A673 (cell line): ENCODE measurements at regions not wholly inside any gene's neighbourhood (a gene's known extent, or its start where the extent isn't known, plus 50 kb on each side); places are given as distances from the start of the nearest gene placed in this dataset.
A peak's percentile ranks its signal among the peaks of the same experiment; 100 is the strongest.

Experiments
- BruUV-seq: library from RNA; stranded (reverse); fragments of 400-500 nt; replicated peaks from 2 replicates; lab custom pipeline; 2021; lab: Mats Ljungman, UMichigan
- CTCF ChIA-PET: fragments of 300-600 bp; sonication (Branson Sonifier 250); formaldehyde crosslinking; loops from one replicate; lab custom pipeline; 2022; ENCODE audit warnings: antibody characterized with exemption; lab: Charles Lee
- POLR2A ChIA-PET: fragments of 300-600 bp; sonication (Branson Sonifier 250); formaldehyde crosslinking; loops from one replicate; lab custom pipeline; 2022; ENCODE audit warnings: antibody characterized with exemption; ENCODE audit not compliant: low non-redundant PET; lab: Charles Lee
- DNase-seq: peaks from one replicate; pipeline ENCODE4 v3.0.0-alpha.2; 2015; ENCODE audit warnings: low spot score
- H3K27ac ChIP-seq: fragments of 200-600 bp; sonication (generic); 2 replicates; pipeline ENCODE4 v1.5.1; 2016; ENCODE audit warnings: mixed run types, low read depth, mild to moderate bottlenecking, mixed read lengths, antibody characterized with exemption, low read length; ENCODE audit not compliant: poor library complexity, severe bottlenecking
- H3K27me3 ChIP-seq: fragments of 200-600 bp; sonication (generic); replicated peaks from 2 replicates; pipeline ENCODE4 v1.6.1; 2017; ENCODE audit warnings: mixed run types, low read depth, mild to moderate bottlenecking, mixed read lengths, antibody characterized with exemption, low read length; ENCODE audit not compliant: insufficient read depth, poor library complexity
- H3K36me3 ChIP-seq: fragments of 200-600 bp; sonication (generic); 2 replicates; pipeline ENCODE4 v1.6.1; 2016; ENCODE audit warnings: mixed run types, mild to moderate bottlenecking, mixed read lengths, antibody characterized with exemption, low read length; ENCODE audit not compliant: insufficient read depth, poor library complexity, severe bottlenecking
- H3K4me1 ChIP-seq: fragments of 200-600 bp; sonication (generic); 2 replicates; pipeline ENCODE4 v1.6.1; 2017; ENCODE audit warnings: mixed run types, mild to moderate bottlenecking, mixed read lengths, antibody characterized with exemption, low read length; ENCODE audit not compliant: insufficient read depth, poor library complexity, severe bottlenecking
- H3K4me3 ChIP-seq: fragments of 200-600 bp; sonication (generic); 2 replicates; pipeline ENCODE4 v1.5.1; 2016; ENCODE audit warnings: low read depth, mixed run types, mild to moderate bottlenecking, mixed read lengths, low read length; ENCODE audit not compliant: poor library complexity, severe bottlenecking
- H3K9me3 ChIP-seq: fragments of 200-600 bp; sonication (generic); 2 replicates; pipeline ENCODE4 v1.6.1; 2016; ENCODE audit warnings: mixed run types, low read depth, mild to moderate bottlenecking, mixed read lengths, antibody characterized with exemption, low read length; ENCODE audit not compliant: poor library complexity, severe bottlenecking
- EZH2 ChIP-seq: fragments of 200-600 bp; sonication (generic); IDR thresholded peaks from 2 replicates; pipeline ENCODE4 v1.6.1; 2017; ENCODE audit warnings: borderline replicate concordance, low read depth, mild to moderate bottlenecking, mixed read lengths, antibody characterized with exemption, low read length; ENCODE audit not compliant: poor library complexity, severe bottlenecking
- intact Hi-C: fragments of 100-400 bp; cut with micrococcal nuclease; formaldehyde crosslinking; loops from one replicate; pipeline ENCODE4 v1.10.0; 2022; ENCODE audit not compliant: unreplicated experiment
- TF ChIP-seq, protein P1 (sequence below): fragments of 300-800, 200-600 bp; sonication (generic); conservative IDR thresholded peaks from 2 replicates; pipeline ENCODE4 v1.5.1; 2017; ENCODE audit warnings: low read depth, mild to moderate bottlenecking, antibody characterized with exemption, low read length, moderate library complexity, mixed read lengths

DNA sequence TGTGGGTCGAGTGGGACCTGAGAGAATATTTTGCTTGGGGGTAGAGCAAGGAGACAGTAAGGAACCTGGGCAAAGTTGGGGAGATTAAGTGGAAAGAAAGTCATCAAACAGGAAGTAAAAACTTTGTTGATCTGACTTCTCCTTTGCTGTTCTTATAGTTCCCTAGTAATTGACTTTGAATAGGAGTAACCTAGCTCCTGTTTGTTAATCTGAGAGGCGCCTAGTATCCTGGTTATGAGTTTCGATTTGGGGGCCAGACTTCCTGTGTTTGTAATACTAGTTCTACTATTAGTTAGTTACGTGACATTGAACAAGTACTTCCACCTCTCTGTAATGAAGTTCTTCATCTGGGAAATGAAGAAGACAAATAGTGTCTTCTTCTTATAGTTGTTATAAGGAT, 99.1 kb downstream of the ZNF365 start:
- DNase-seq: no peak
- Histone ChIP-seq H3K27me3 (no peaks in the 10 kb centered on the region), H3K4me3 (no peak overlapping the region), H3K9me3 (no peaks in the 10 kb centered on the region), H3K36me3 (no peaks in the 10 kb centered on the region), H3K27ac (no peak overlapping the region), H3K4me1 (no peaks in the 10 kb centered on the region)
- ChIA-PET CTCF (no interaction called here), POLR2A (no interaction called here)
- TF ChIP-seq EZH2: no peak
- TF ChIP-seq, protein P1, sequence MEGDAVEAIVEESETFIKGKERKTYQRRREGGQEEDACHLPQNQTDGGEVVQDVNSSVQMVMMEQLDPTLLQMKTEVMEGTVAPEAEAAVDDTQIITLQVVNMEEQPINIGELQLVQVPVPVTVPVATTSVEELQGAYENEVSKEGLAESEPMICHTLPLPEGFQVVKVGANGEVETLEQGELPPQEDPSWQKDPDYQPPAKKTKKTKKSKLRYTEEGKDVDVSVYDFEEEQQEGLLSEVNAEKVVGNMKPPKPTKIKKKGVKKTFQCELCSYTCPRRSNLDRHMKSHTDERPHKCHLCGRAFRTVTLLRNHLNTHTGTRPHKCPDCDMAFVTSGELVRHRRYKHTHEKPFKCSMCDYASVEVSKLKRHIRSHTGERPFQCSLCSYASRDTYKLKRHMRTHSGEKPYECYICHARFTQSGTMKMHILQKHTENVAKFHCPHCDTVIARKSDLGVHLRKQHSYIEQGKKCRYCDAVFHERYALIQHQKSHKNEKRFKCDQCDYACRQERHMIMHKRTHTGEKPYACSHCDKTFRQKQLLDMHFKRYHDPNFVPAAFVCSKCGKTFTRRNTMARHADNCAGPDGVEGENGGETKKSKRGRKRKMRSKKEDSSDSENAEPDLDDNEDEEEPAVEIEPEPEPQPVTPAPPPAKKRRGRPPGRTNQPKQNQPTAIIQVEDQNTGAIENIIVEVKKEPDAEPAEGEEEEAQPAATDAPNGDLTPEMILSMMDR: no peak
- no TSS peak for BruUV-seq
- intact Hi-C loops: no loop called here

- no peaks in the 10 kb centered on the region for H3K36me3 ChIP-seq
- no peak overlapping the region for H3K27ac ChIP-seq
- no peak for TF ChIP-seq EZH2
- TF ChIP-seq, protein P1: no peak
- no peaks in the 10 kb centered on the region for H3K4me1 ChIP-seq
- H3K4me3 ChIP-seq: no peak overlapping the region
- BruUV-seq: no TSS peak
- intact Hi-C loops: no loop called here
- ChIA-PET CTCF (no interaction called here), POLR2A (no interaction called here)
- no peaks in the 10 kb centered on the region for H3K9me3 ChIP-seq
- no peaks in the 10 kb centered on the region for H3K27me3 ChIP-seq
- DNase-seq: peak; percentile 23
Measured at GRCh38 chr10:62475551-62475950, 101.4 kb downstream of the ZNF365 start.

GRCh38 chr10:62479523-62479922, 105.4 kb downstream of the ZNF365 start:
- Histone ChIP-seq H3K36me3 (no peaks in the 10 kb centered on the region), H3K4me1 (no peaks in the 10 kb centered on the region), H3K27me3 (no peaks in the 10 kb centered on the region), H3K9me3 (no peaks in the 10 kb centered on the region), H3K27ac (no peak overlapping the region), H3K4me3 (no peak overlapping the region)
- BruUV-seq: no TSS peak
- no peak for TF ChIP-seq EZH2
- TF ChIP-seq, protein P1: no peak
- ChIA-PET CTCF (no interaction called here), POLR2A (no interaction called here)
- DNase-seq: no peak
- intact Hi-C loops: no loop called here
